HFFc6 (cell line): ENCODE measurements at regions not wholly inside any gene's neighbourhood (a gene's known extent, or its start where the extent isn't known, plus 50 kb on each side); places are given as distances from the start of the nearest gene placed in this dataset.

Source experiments
- DNase-seq: peaks from one replicate; pipeline ENCODE4 v3.0.0-alpha.2; 2018
- H3K27ac Mint-ChIP-seq: 2 replicates; pipeline ENCODE4 v1.8.0; 2020; ENCODE audit warnings: mild to moderate bottlenecking, mixed read lengths
- H3K27me3 Mint-ChIP-seq: 2 replicates; pipeline ENCODE4 v1.8.0; 2021; ENCODE audit warnings: mild to moderate bottlenecking, moderate library complexity, mixed read lengths; ENCODE audit not compliant: insufficient read depth
- H3K36me3 Mint-ChIP-seq: 2 replicates; pipeline ENCODE4 v1.8.0; 2021; ENCODE audit warnings: low read depth, mixed read lengths
- H3K4me1 Mint-ChIP-seq: 2 replicates; pipeline ENCODE4 v1.8.0; 2020; ENCODE audit warnings: low read depth, mixed read lengths
- H3K4me3 Mint-ChIP-seq: 2 replicates; pipeline ENCODE4 v1.8.0; 2020; ENCODE audit warnings: mild to moderate bottlenecking, moderate library complexity, mixed read lengths
- H3K9me3 Mint-ChIP-seq: 2 replicates; pipeline ENCODE4 v1.8.0; 2020; ENCODE audit warnings: mild to moderate bottlenecking, mixed read lengths
- TF ChIP-seq, protein P1 (sequence below): fragments of 200-600 bp; sonication (generic); IDR thresholded peaks from 2 replicates; pipeline ENCODE4 v1.5.0; 2021; ENCODE audit warnings: antibody characterized with exemption, mild to moderate bottlenecking

DNA sequence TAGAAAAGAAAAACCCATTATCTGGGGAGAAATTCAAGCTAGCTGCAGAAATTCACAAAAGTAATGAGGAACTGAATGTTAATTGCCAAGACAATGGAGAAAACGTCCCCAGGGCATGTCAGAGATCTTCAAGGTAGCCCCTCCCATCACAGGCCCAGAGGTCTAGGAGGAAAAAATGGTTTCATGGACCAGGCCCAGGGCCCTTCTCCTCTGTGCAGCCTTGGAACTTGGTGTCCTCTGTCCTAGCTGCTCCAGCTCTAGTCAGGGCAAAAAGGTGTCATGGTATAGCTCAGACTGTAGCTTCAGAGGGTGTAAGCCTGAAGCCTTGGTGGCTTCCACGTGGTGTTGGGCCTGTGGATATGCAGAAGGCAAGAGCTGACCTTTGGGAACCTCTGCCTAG lies 411.8 kb downstream of the ADRA2A start:
- H3K27ac Mint-ChIP-seq: no peak overlapping the region
- H3K36me3 Mint-ChIP-seq: peaks cover 5% of the 10 kb centered on the region; the same call in 1 of the 2 replicates
- no peak overlapping the region for H3K4me3 Mint-ChIP-seq
- H3K27me3 Mint-ChIP-seq: no peaks in the 10 kb centered on the region
- TF ChIP-seq, protein P1, sequence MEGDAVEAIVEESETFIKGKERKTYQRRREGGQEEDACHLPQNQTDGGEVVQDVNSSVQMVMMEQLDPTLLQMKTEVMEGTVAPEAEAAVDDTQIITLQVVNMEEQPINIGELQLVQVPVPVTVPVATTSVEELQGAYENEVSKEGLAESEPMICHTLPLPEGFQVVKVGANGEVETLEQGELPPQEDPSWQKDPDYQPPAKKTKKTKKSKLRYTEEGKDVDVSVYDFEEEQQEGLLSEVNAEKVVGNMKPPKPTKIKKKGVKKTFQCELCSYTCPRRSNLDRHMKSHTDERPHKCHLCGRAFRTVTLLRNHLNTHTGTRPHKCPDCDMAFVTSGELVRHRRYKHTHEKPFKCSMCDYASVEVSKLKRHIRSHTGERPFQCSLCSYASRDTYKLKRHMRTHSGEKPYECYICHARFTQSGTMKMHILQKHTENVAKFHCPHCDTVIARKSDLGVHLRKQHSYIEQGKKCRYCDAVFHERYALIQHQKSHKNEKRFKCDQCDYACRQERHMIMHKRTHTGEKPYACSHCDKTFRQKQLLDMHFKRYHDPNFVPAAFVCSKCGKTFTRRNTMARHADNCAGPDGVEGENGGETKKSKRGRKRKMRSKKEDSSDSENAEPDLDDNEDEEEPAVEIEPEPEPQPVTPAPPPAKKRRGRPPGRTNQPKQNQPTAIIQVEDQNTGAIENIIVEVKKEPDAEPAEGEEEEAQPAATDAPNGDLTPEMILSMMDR: no peak
- H3K9me3 Mint-ChIP-seq: peaks cover 51% of the 10 kb centered on the region
- no peak for DNase-seq
- no peaks in the 10 kb centered on the region for H3K4me1 Mint-ChIP-seq

DNA sequence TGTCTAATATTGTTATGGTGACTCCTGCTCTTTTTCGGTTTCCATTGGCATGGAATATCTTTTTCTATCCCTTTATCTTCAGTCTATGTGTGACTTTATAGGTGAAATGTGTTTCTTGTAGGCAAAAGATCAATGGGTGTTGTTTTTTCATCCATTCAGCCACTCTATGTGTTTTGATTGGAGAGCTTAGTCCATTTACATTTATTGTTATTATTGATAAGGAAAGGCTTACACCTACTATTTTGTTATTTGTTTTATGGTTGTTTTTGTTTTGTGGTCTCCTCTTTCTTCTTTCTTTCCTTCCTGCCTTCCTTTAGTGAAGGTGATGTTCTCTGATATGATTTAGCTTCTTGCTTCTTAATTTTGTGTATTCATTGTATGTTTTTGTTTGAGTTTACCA lies 414.3 kb downstream of the ADRA2A start:
- TF ChIP-seq, protein P1: no peak
- Mint-ChIP-seq H3K4me3 (no peak overlapping the region), H3K9me3 (peaks cover 62% of the 10 kb centered on the region), H3K4me1 (no peaks in the 10 kb centered on the region), H3K27me3 (no peaks in the 10 kb centered on the region), H3K36me3 (peaks cover 5% of the 10 kb centered on the region; the same call in 1 of the 2 replicates), H3K27ac (no peak overlapping the region)
- DNase-seq: no peak

DNA sequence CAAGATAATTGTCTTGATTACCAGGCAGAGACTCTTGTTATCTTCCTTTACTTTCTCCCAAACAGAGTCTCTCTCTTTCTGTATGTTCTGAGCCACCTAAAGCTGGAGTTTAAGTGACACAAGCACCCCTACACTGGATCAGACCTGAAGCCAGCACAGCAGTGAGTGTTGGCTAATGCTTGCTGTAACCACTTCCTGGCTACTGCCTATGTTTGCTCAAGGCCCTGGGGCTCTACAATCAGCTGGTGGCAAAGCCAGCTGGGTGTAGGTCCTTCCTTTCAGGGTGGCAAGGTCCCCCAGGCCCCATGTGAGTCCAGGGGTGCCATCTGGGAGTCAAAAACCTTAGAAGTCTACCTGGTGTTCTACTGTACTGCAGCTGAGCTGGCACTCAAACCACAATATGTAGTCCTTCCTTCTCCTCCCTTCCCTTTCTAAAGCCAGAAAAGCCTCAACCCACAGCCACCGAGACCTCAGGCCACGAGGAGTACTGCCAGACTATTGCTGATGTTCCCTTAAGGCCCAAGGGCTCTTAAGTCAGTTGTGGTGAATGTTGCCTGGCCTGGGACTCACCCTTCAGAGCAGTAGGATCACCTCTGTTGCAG lies 416.3 kb downstream of the ADRA2A start:
- Mint-ChIP-seq H3K9me3 (peaks cover 53% of the 10 kb centered on the region), H3K36me3 (no peaks in the 10 kb centered on the region), H3K4me1 (no peaks in the 10 kb centered on the region), H3K4me3 (no peak overlapping the region), H3K27me3 (no peaks in the 10 kb centered on the region), H3K27ac (no peak overlapping the region)
- TF ChIP-seq, protein P1: no peak
- no peak for DNase-seq

GRCh38 chr10:111498560-111498959 lies 421.7 kb downstream of the ADRA2A start:
- no peaks in the 10 kb centered on the region for H3K27me3 Mint-ChIP-seq
- TF ChIP-seq, protein P1: no peak
- DNase-seq: no peak
- no peak overlapping the region for H3K27ac Mint-ChIP-seq
- no peak overlapping the region for H3K4me3 Mint-ChIP-seq
- H3K36me3 Mint-ChIP-seq: no peaks in the 10 kb centered on the region
- peaks cover 41% of the 10 kb centered on the region for H3K9me3 Mint-ChIP-seq
- H3K4me1 Mint-ChIP-seq: no peaks in the 10 kb centered on the region

- Mint-ChIP-seq H3K27ac (no peak overlapping the region), H3K27me3 (no peaks in the 10 kb centered on the region), H3K36me3 (no peaks in the 10 kb centered on the region), H3K9me3 (peaks cover 67% of the 10 kb centered on the region), H3K4me1 (no peaks in the 10 kb centered on the region), H3K4me3 (no peak overlapping the region)
- no peak for DNase-seq
- TF ChIP-seq, protein P1: no peak
These were observed 427.5 kb downstream of the ADRA2A start for GRCh38 chr10:111504376-111504775.
